ENCODE measurements at regions not wholly inside any gene's neighbourhood (a gene's known extent, or its start where the extent isn't known, plus 50 kb on each side); places are given as distances from the start of the nearest gene placed in this dataset.
A peak's percentile ranks its signal among the peaks of the same experiment; 100 is the strongest.
"Not testable (repeated sequence)": the region's sequence is repeated elsewhere in the genome, so short reads cannot be mapped to it uniquely, and the experiment has no call there.

GRCh38 chr1:67902546-67903223 is 69.4 kb upstream of the GNG12 start:
- DNase-seq, result not testable (repeated sequence)

DNA sequence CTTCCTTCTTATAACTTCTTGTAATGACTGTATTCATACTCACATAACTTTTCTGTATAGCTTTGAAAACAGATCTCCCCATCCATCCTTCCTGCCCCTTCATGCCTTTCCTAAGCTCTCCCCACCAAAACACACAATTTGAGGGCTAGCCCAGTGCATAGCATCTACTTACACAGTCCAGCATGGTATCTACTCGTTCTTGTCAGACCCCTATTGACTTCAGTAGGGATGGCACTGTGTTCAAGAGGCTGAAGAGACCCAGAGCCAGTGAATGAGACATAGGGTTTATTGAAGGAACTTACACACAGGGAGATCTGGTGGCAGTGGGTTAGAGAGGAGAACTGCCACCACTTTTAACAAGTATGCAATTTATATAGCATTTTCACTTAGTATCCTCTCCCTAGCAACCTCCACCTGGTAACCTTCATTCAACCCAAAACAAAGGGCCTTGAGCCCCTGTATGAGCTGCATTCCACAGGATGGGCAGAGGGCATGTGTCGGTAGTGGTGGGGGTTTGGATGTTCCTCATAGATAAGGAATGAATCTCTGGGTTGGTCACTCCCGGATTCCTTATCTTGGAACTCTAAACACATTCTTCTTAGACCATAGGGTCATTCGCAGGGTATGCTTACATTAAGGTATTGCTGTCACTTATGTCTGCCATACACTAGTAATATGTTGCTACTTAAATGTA is 64.9 kb upstream of the GNG12 start:
- DNase-seq, result peak; percentile 60

GRCh38 chr1:67897270-67897949 is 64.1 kb upstream of the GNG12 start:
- DNase-seq, result no peak

DNA sequence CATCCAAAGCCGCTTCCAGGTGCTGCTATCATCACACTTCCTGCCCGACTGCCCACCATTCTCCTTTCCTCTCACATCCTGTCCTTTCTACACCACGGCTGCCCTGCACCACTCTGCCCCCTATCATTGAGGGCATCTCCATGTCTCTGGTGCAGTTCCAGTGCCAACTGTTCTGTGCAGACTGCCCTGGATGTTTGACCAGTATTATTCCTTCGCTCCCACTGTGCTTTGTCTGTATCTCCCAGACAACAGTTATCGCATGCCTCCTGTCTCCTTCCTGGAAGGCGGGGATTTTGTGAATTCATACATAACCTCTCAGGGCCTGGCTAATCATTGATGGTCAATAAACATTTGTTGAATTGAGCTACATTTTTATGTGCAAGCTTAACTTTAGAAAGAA is 63.6 kb upstream of the GNG12 start:
- no peak for DNase-seq

DNA sequence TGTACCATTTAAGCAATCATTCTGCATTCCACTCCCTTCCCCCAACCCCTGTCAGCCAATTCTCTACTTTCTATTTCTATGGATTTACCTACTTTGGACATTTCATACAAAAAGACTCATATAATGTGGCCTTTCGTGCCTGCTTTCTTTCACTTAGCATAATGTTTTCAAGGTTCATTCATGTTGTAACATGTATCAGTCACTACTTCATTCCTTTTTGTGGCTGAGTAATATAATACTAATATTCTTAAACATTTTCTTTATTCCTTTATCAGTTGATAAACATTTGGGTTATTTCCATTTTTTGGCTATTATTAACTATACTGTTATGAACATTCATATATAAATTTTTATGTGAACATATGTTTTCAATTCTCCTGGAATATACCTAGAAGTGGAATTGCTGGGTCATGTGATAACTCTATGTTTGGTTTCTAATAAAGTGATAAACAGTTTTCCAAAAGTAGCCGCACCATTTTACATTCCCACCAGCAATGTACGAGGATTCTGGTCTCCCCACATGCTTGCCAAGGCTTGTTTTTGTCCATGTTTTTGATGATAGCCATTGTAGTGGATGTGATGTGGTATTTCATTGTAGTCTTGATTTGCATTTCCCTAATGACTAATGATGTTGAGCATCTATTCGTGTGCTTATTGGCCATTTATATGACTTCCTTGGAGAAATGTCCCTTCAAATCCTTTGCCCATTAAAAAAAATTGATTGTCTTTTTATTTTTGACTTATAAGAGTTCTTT is 61.9 kb upstream of the GNG12 start:
- DNase-seq, result no peak

DNA sequence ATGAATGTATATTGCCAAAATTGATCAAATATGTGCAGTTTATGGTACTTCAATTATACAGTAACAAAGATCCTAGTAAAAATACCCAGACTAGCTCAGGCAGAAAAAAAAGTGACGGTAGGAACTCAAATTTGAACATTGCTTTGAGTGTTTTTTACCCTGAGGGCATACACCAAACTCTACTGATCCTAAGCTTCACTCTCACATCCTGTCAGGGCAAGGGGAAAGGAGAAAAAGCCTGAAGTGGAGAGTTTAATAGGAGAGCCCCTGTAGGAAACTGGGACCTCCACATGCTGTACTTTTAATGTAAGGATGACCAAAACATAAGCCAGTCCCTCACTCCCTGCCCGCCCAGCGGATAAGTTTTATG is 59.8 kb upstream of the GNG12 start:
- no peak for DNase-seq

GRCh38 chr1:67892476-67893125 is 59.3 kb upstream of the GNG12 start:
- no peak for DNase-seq

DNA sequence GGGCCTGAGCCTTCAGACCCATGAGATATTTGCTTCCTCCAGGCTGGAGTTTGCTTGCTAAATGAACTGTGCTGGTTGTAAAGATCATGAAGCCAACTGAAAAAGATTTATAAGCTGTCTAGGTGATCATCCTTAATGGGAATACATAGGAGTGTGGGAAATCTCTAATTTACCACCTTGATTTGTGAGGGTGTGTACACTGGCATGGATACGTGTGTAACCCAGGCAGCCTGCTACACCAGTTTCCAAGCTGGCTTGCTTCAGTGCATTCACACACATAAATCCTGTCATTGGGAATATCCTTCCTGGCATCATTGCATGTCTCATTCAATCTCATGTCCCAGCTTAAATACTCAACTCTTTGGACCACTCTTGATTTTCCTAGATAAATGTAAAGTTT is 57.6 kb upstream of the GNG12 start:
- no peak for DNase-seq

GRCh38 chr1:67889953-67890567 is 56.8 kb upstream of the GNG12 start:
- DNase-seq, result peak; percentile 89

GRCh38 chr1:67889466-67889865 is 56.2 kb upstream of the GNG12 start:
- no peak for DNase-seq

GRCh38 chr1:67888216-67889106 is 55.2 kb upstream of the GNG12 start:
- peak; percentile 98 for DNase-seq

GRCh38 chr1:67887146-67887545 is 53.9 kb upstream of the GNG12 start:
- no peak for DNase-seq

DNA sequence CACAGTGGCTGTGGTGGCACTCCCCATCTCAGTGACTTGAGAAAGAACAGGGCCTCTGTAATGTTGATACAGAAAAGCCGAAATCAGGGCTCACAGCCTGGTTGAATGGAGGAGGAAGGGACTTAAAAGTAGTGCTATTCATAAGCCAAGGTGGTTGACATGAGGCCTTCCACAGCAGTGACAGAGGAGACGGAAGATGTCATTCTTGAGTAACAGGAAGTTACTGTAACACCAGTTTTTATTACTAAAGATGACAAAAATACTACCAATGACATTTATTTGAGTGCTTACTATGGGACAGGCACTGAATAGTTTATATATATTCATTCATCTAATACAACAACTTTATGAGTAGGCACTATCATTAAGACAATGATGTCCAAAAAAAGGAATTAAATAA is 52.8 kb upstream of the GNG12 start:
- no peak for DNase-seq

DNA sequence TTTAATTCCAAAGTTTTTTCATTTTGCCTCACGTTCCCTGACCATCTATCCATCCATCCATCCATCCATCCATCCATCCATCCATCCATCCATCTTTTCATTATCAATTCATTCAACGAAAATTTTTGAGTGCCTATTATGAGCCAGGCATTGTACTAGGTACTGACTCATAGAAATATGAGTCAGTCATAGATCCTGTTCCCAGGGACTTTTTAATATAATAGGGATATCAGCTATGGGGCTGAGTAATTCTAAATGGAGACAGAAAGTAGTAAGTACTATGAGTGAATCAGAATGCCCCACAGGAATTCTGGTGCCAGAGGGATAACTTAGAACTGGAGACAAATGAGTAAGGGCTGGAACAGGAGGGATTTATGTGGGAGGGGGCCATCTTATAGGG is 49.8 kb upstream of the GNG12 start:
- no peak for DNase-seq

Measured in islet precursor cell (in vitro differentiated cells).